ENCODE measurements at regions not wholly inside any gene's neighbourhood (a gene's known extent, or its start where the extent isn't known, plus 50 kb on each side); places are given as distances from the start of the nearest gene placed in this dataset.

- Histone ChIP-seq H3K4me3 (ENCODE audit: low read length in 2 of 2) (peak overlapping the region in 1 of 2 donors; percentile 40), H3K4me1 (ENCODE audit: insufficient read depth, low read length) (peaks cover 25% of the 10 kb centered on the region), H3K9me3 (ENCODE audit: control insufficient read depth in 1 of 2, low read length in 2 of 2) (no peaks in the 10 kb centered on the region), H3K27ac (ENCODE audit: low read depth, low read length) (no peak overlapping the region), H3K27me3 (ENCODE audit: insufficient read depth, low read length) (peaks cover 13% of the 10 kb centered on the region), H3K36me3 (ENCODE audit: insufficient read depth, low read length) (no peaks in the 10 kb centered on the region)
- intact Hi-C loops (cut with micrococcal nuclease) = no loop called here
- ChIA-PET POLR2A (ENCODE audit: partially characterized antibody) (no interaction called here), CTCF (ENCODE audit: partially characterized antibody) (no interaction called here)
- Mint-ChIP-seq H3K27me3 (peaks cover 39 to 46% of the 10 kb centered on the region in 2 donors), H3K9me3 (peaks cover 0 to 5% (median 0%) of the 10 kb centered on the region in 8 donors), H3K36me3 (peaks cover 0 to 9% of the 10 kb centered on the region in 2 donors), H3K27ac (peak overlapping the region in 2 of 7 donors; percentile 75 to 93), H3K4me3 (peak overlapping the region; percentile 84 to 97 (median 91)), H3K4me1 (peaks cover 23 to 45% (median 32%) of the 10 kb centered on the region in 4 donors)
- peak; percentile 18 to 63 (median 20) for DNase-seq
These were observed 113.5 kb downstream of the DHX15 start for GRCh38 chr4:24470666-24471485.

- Histone ChIP-seq H3K4me1 (ENCODE audit: insufficient read depth, low read length) (peaks cover 20% of the 10 kb centered on the region), H3K4me3 (ENCODE audit: low read length in 2 of 2) (no peak overlapping the region), H3K27me3 (ENCODE audit: insufficient read depth, low read length) (peaks cover 13% of the 10 kb centered on the region), H3K36me3 (ENCODE audit: insufficient read depth, low read length) (no peaks in the 10 kb centered on the region), H3K9me3 (ENCODE audit: control insufficient read depth in 1 of 2, low read length in 2 of 2) (no peaks in the 10 kb centered on the region), H3K27ac (ENCODE audit: low read depth, low read length) (no peak overlapping the region)
- peaks cover 19 to 37% (median 27%) of the 10 kb centered on the region in 4 donors for H3K4me1 Mint-ChIP-seq
- ChIA-PET CTCF (ENCODE audit: partially characterized antibody) (interaction anchor here (1.1 to 1.4 kb wide), 2 partner anchors 10 to 20 kb away, joined by 4 read pairs; no protein-coding TSS in a partner anchor), POLR2A (ENCODE audit: partially characterized antibody) (no interaction called here)
- H3K27me3 Mint-ChIP-seq = peaks cover 55 to 59% of the 10 kb centered on the region in 2 donors
- H3K27ac Mint-ChIP-seq = no peak overlapping the region
- peak overlapping the region in 1 of 8 donors; percentile 45 for H3K4me3 Mint-ChIP-seq
- H3K9me3 Mint-ChIP-seq = peaks cover 0 to 3% (median 0%) of the 10 kb centered on the region in 8 donors
- H3K36me3 Mint-ChIP-seq = peaks cover 0 to 5% of the 10 kb centered on the region in 2 donors
- intact Hi-C loops (cut with micrococcal nuclease) = no loop called here
- DNase-seq = no peak
These were observed 116.3 kb downstream of the DHX15 start for GRCh38 chr4:24468071-24468470.

GRCh38 chr4:24464566-24464965, 119.8 kb downstream of the DHX15 start:
- Histone ChIP-seq H3K27ac (ENCODE audit: low read depth, low read length) (no peak overlapping the region), H3K36me3 (ENCODE audit: insufficient read depth, low read length) (no peaks in the 10 kb centered on the region), H3K9me3 (ENCODE audit: control insufficient read depth in 1 of 2, low read length in 2 of 2) (no peaks in the 10 kb centered on the region), H3K4me3 (ENCODE audit: low read length in 2 of 2) (no peak overlapping the region), H3K4me1 (ENCODE audit: insufficient read depth, low read length) (peaks cover 9% of the 10 kb centered on the region), H3K27me3 (ENCODE audit: insufficient read depth, low read length) (peaks cover 10% of the 10 kb centered on the region)
- Mint-ChIP-seq H3K4me3 (no peak overlapping the region), H3K36me3 (no peaks in the 10 kb centered on the region), H3K27ac (no peak overlapping the region), H3K4me1 (peaks cover 6 to 18% (median 11%) of the 10 kb centered on the region in 4 donors), H3K27me3 (peaks cover 55 to 57% of the 10 kb centered on the region in 2 donors), H3K9me3 (peaks cover 0 to 2% (median 0%) of the 10 kb centered on the region in 8 donors)
- POLR2A ChIA-PET (ENCODE audit: partially characterized antibody) = no interaction called here
- CTCF ChIA-PET (ENCODE audit: partially characterized antibody) = no interaction called here
- intact Hi-C loops (cut with micrococcal nuclease) = no loop called here
- DNase-seq = no peak

- POLR2A ChIA-PET (ENCODE audit: partially characterized antibody) = no interaction called here
- no peaks in the 10 kb centered on the region for H3K9me3 ChIP-seq (ENCODE audit: control insufficient read depth in 1 of 2, low read length in 2 of 2)
- no peak overlapping the region for H3K4me3 ChIP-seq (ENCODE audit: low read length in 2 of 2)
- Mint-ChIP-seq H3K4me3 (no peak overlapping the region), H3K36me3 (no peaks in the 10 kb centered on the region), H3K9me3 (peaks cover 0 to 7% (median 2%) of the 10 kb centered on the region in 8 donors), H3K27me3 (peaks cover 10 to 11% of the 10 kb centered on the region in 2 donors), H3K4me1 (no peaks in the 10 kb centered on the region), H3K27ac (no peak overlapping the region)
- CTCF ChIA-PET (ENCODE audit: partially characterized antibody) = no interaction called here
- intact Hi-C loops (cut with micrococcal nuclease) = no loop called here
- H3K36me3 ChIP-seq (ENCODE audit: insufficient read depth, low read length) = no peaks in the 10 kb centered on the region
- H3K27me3 ChIP-seq (ENCODE audit: insufficient read depth, low read length) = no peaks in the 10 kb centered on the region
- H3K4me1 ChIP-seq (ENCODE audit: insufficient read depth, low read length) = no peaks in the 10 kb centered on the region
- DNase-seq = no peak
- H3K27ac ChIP-seq (ENCODE audit: low read depth, low read length) = no peak overlapping the region
These were observed 127.9 kb downstream of the DHX15 start for GRCh38 chr4:24456431-24456830.

GRCh38 chr4:24453951-24454350, 130.4 kb downstream of the DHX15 start:
- H3K36me3 Mint-ChIP-seq = no peaks in the 10 kb centered on the region
- DNase-seq = no peak
- intact Hi-C loops (cut with micrococcal nuclease) = no loop called here
- H3K4me3 Mint-ChIP-seq = no peak overlapping the region
- CTCF ChIA-PET (ENCODE audit: partially characterized antibody) = no interaction called here
- H3K27me3 Mint-ChIP-seq = peaks cover 12 to 16% of the 10 kb centered on the region in 2 donors
- H3K4me1 ChIP-seq (ENCODE audit: insufficient read depth, low read length) = no peaks in the 10 kb centered on the region
- no peaks in the 10 kb centered on the region for H3K36me3 ChIP-seq (ENCODE audit: insufficient read depth, low read length)
- H3K27ac Mint-ChIP-seq = no peak overlapping the region
- H3K9me3 ChIP-seq (ENCODE audit: control insufficient read depth in 1 of 2, low read length in 2 of 2) = no peaks in the 10 kb centered on the region
- H3K4me1 Mint-ChIP-seq = no peaks in the 10 kb centered on the region
- H3K27me3 ChIP-seq (ENCODE audit: insufficient read depth, low read length) = no peaks in the 10 kb centered on the region
- H3K4me3 ChIP-seq (ENCODE audit: low read length in 2 of 2) = no peak overlapping the region
- peaks cover 0 to 7% (median 2%) of the 10 kb centered on the region in 8 donors for H3K9me3 Mint-ChIP-seq
- POLR2A ChIA-PET (ENCODE audit: partially characterized antibody) = no interaction called here
- no peak overlapping the region for H3K27ac ChIP-seq (ENCODE audit: low read depth, low read length)

GRCh38 chr4:24451870-24452269, 132.5 kb downstream of the DHX15 start:
- H3K27ac ChIP-seq (ENCODE audit: low read depth, low read length) = no peak overlapping the region
- H3K4me3 Mint-ChIP-seq = no peak overlapping the region
- H3K9me3 Mint-ChIP-seq = peaks cover 0 to 8% (median 3%) of the 10 kb centered on the region in 8 donors
- intact Hi-C loops (cut with micrococcal nuclease) = no loop called here
- no peaks in the 10 kb centered on the region for H3K36me3 Mint-ChIP-seq
- H3K4me3 ChIP-seq (ENCODE audit: low read length in 2 of 2) = no peak overlapping the region
- no peaks in the 10 kb centered on the region for H3K4me1 Mint-ChIP-seq
- ChIA-PET CTCF (ENCODE audit: partially characterized antibody) (no interaction called here), POLR2A (ENCODE audit: partially characterized antibody) (no interaction called here)
- H3K9me3 ChIP-seq (ENCODE audit: control insufficient read depth in 1 of 2, low read length in 2 of 2) = no peaks in the 10 kb centered on the region
- H3K27me3 ChIP-seq (ENCODE audit: insufficient read depth, low read length) = no peaks in the 10 kb centered on the region
- H3K27me3 Mint-ChIP-seq = peaks cover 23 to 25% of the 10 kb centered on the region in 2 donors
- DNase-seq = no peak
- no peaks in the 10 kb centered on the region for H3K4me1 ChIP-seq (ENCODE audit: insufficient read depth, low read length)
- H3K36me3 ChIP-seq (ENCODE audit: insufficient read depth, low read length) = no peaks in the 10 kb centered on the region
- peak overlapping the region in 1 of 7 donors; percentile 62 for H3K27ac Mint-ChIP-seq

- Histone ChIP-seq H3K4me1 (ENCODE audit: insufficient read depth, low read length) (no peaks in the 10 kb centered on the region), H3K27ac (ENCODE audit: low read depth, low read length) (no peak overlapping the region), H3K4me3 (ENCODE audit: low read length in 2 of 2) (no peak overlapping the region), H3K27me3 (ENCODE audit: insufficient read depth, low read length) (no peaks in the 10 kb centered on the region), H3K9me3 (ENCODE audit: control insufficient read depth in 1 of 2, low read length in 2 of 2) (no peaks in the 10 kb centered on the region), H3K36me3 (ENCODE audit: insufficient read depth, low read length) (no peaks in the 10 kb centered on the region)
- ChIA-PET CTCF (ENCODE audit: partially characterized antibody) (no interaction called here), POLR2A (ENCODE audit: partially characterized antibody) (no interaction called here)
- H3K4me1 Mint-ChIP-seq = no peaks in the 10 kb centered on the region
- H3K27ac Mint-ChIP-seq = no peak overlapping the region
- intact Hi-C loops (cut with micrococcal nuclease) = no loop called here
- no peak for DNase-seq
- no peak overlapping the region for H3K4me3 Mint-ChIP-seq
- peaks cover 9 to 12% of the 10 kb centered on the region in 2 donors for H3K27me3 Mint-ChIP-seq
- peaks cover 0 to 2% (median 0%) of the 10 kb centered on the region in 8 donors for H3K9me3 Mint-ChIP-seq
- H3K36me3 Mint-ChIP-seq = no peaks in the 10 kb centered on the region
These were observed 141.2 kb downstream of the DHX15 start for GRCh38 chr4:24443200-24443599.

Measured in CD4-positive, alpha-beta memory T cell (primary cell).